A549 (cell line): ENCODE measurements at regions not wholly inside any gene's neighbourhood (a gene's known extent, or its start where the extent isn't known, plus 50 kb on each side); places are given as distances from the start of the nearest gene placed in this dataset.
A peak's percentile ranks its signal among the peaks of the same experiment; 100 is the strongest.

Source experiments
- ATAC-seq, 2 experiments: fragments of 200-7000 bp in 1 of 2; fragments of >200 bp in 1 of 2; cut with Nextera tagmentation in 1 of 2; cut with Tn5 transposase in 1 of 2; 3 replicates each; pipeline versions ENCODE4 v1.8.0 to v1.9.1; 2018 to 2020; ENCODE audit warnings: mild to moderate bottlenecking in 1 of 2, moderate library complexity in 1 of 2
- CTCF ChIA-PET: fragments of 300-600 bp; sonication (Branson Sonifier 250); formaldehyde crosslinking; extraction: SDS; loops from one replicate; lab custom pipeline; 2021; ENCODE audit warnings: antibody characterized with exemption, inconsistent platforms; lab: Yijun Ruan, JAX
- POLR2A ChIA-PET: fragments of 350-600 bp; formaldehyde crosslinking; extraction: SDS; loops from one replicate; lab custom pipeline; 2021; ENCODE audit warnings: antibody characterized with exemption, inconsistent platforms; lab: Yijun Ruan, JAX
- DNase-seq, 2 experiments: peaks; one replicate each; pipeline versions ENCODE4 v3.0.0 to v3.0.0-alpha.2; 2011 to 2016; ENCODE audit warnings: low read depth in 1 of 2, low spot score in 1 of 2
- FAIRE-seq: peaks from 2 replicates; lab custom pipeline; 2011; peaks lifted over from hg19 to GRCh38; lab: Jason Lieb, UNC
- H3K27ac ChIP-seq, 2 experiments: fragments of >200 bp; sonication (Bioruptor Twin); formaldehyde crosslinking; 3 replicates each; pipeline ENCODE4 v1.5.1; 2016 to 2017
- H3K4me1 ChIP-seq: fragments of >200 bp; sonication (Bioruptor Twin); formaldehyde crosslinking; 3 replicates; pipeline ENCODE4 v1.6.1; 2016
- H3K4me2 ChIP-seq: fragments of >200 bp; sonication (Bioruptor Twin); formaldehyde crosslinking; 3 replicates; pipeline ENCODE4 v1.6.1; 2016
- H3K4me3 ChIP-seq: fragments of >200 bp; sonication (Bioruptor Twin); formaldehyde crosslinking; 3 replicates; pipeline ENCODE4 v1.5.1; 2016
- H3K9me3 ChIP-seq: fragments of >200 bp; sonication (Bioruptor Twin); formaldehyde crosslinking; 3 replicates; pipeline ENCODE4 v1.6.1; 2016
- ATOH8 ChIP-seq: fragments of 250-450 bp; sonication (Bioruptor Pico); IDR thresholded peaks from 2 replicates; pipeline ENCODE4 v1.5.0; 2020; ENCODE audit warnings: low read depth, mild to moderate bottlenecking, moderate library complexity
- BHLHE40 ChIP-seq: IDR thresholded peaks from 2 replicates; pipeline ENCODE4 v1.6.1; 2012; ENCODE audit warnings: low read depth, low read length, inconsistent platforms
- CBX2 ChIP-seq: fragments of 200-600 bp; sonication (generic); IDR thresholded peaks from 2 replicates; pipeline ENCODE4 v1.6.1; 2016; ENCODE audit warnings: low read depth, mild to moderate bottlenecking, borderline replicate concordance
- CHD4 ChIP-seq: fragments of 200-600 bp; sonication (generic); IDR thresholded peaks from 2 replicates; pipeline ENCODE4 v1.6.1; 2016; ENCODE audit warnings: antibody characterized with exemption, mild to moderate bottlenecking, borderline replicate concordance
- E2F6 ChIP-seq: IDR thresholded peaks from 2 replicates; pipeline ENCODE4 v1.6.1; 2012; ENCODE audit warnings: low read depth, borderline replicate concordance
- EP300 ChIP-seq, 2 experiments: fragments of >200 bp; sonication (Bioruptor Twin); formaldehyde crosslinking; IDR thresholded peaks; 2 replicates in 1 of 2; 3 replicates in 1 of 2; pipeline ENCODE4 v1.6.1; 2016 to 2017
- GATA3 ChIP-seq: IDR thresholded peaks from 2 replicates; pipeline ENCODE4 v1.6.1; 2012; ENCODE audit warnings: borderline replicate concordance
- HOXB13 ChIP-seq: fragments of 250-450 bp; sonication (Bioruptor Pico); IDR thresholded peaks from 2 replicates; pipeline ENCODE4 v1.5.0; 2020; ENCODE audit warnings: low read depth, mild to moderate bottlenecking, moderate library complexity
- JUN ChIP-seq, 2 experiments: fragments of >200 bp; sonication (Bioruptor Twin); formaldehyde crosslinking; IDR thresholded peaks; 2 replicates in 1 of 2; 3 replicates in 1 of 2; pipeline ENCODE4 v1.6.1; 2016 to 2017
- MAFK ChIP-seq: fragments of 450-650 bp; IDR thresholded peaks from 2 replicates; pipeline ENCODE4 v1.6.1; 2014; ENCODE audit not compliant: partially characterized antibody
- MAZ ChIP-seq: fragments of 150-350 bp; IDR thresholded peaks from 2 replicates; pipeline ENCODE4 v1.6.1; 2014; ENCODE audit warnings: antibody characterized with exemption, low read depth, low read length, borderline replicate concordance
- NR3C1 ChIP-seq: fragments of >200 bp; sonication (Bioruptor Twin); formaldehyde crosslinking; IDR thresholded peaks from 3 replicates; pipeline ENCODE4 v1.6.1; 2017
- RARB ChIP-seq: fragments of 250-450 bp; sonication (Bioruptor Pico); IDR thresholded peaks from 2 replicates; pipeline ENCODE4 v1.8.0; 2021; ENCODE audit warnings: mild to moderate bottlenecking, moderate library complexity
- RNF2 ChIP-seq: fragments of 200-600 bp; sonication (generic); IDR thresholded peaks from 2 replicates; pipeline ENCODE4 v1.6.1; 2016; ENCODE audit warnings: low read depth, mild to moderate bottlenecking, antibody characterized with exemption, moderate library complexity, borderline replicate concordance
- TP53 ChIP-seq: fragments of 250-450 bp; sonication (Bioruptor Pico); IDR thresholded peaks from 2 replicates; pipeline ENCODE4 v1.5.0; 2021; ENCODE audit warnings: mild to moderate bottlenecking, moderate library complexity
- ZC3H11A ChIP-seq: fragments of 450-650 bp; IDR thresholded peaks from 2 replicates; pipeline ENCODE4 v1.6.1; 2014; ENCODE audit warnings: antibody characterized with exemption, mild to moderate bottlenecking
- ZFP36 ChIP-seq: fragments of 450-650 bp; IDR thresholded peaks from 2 replicates; pipeline ENCODE4 v1.6.1; 2014; ENCODE audit warnings: borderline replicate concordance; ENCODE audit not compliant: partially characterized antibody
- ZNF302 ChIP-seq: fragments of 250-450 bp; sonication (Bioruptor Pico); IDR thresholded peaks from 2 replicates; pipeline ENCODE4 v1.9.0; 2021; ENCODE audit warnings: inconsistent platforms, mild to moderate bottlenecking, moderate library complexity
- WGBS: methylation state at CpG from one replicate; pipeline ENCODE4 v1.1.6; 2017; ENCODE audit errors: missing lambda C conversion rate; 5-methylcytosine and 5-hydroxymethylcytosine counted together
- TF ChIP-seq, protein P1 (sequence below): fragments of >200 bp; sonication (Bioruptor Twin); formaldehyde crosslinking; IDR thresholded peaks from 3 replicates; pipeline ENCODE4 v1.5.1; 2016
- TF ChIP-seq, protein P2 (sequence below): fragments of 200-600 bp; sonication (generic); IDR thresholded peaks from 2 replicates; pipeline ENCODE4 v1.6.1; 2016; ENCODE audit warnings: antibody characterized with exemption, mild to moderate bottlenecking, moderate library complexity
- TF ChIP-seq, protein P3 (sequence below): IDR thresholded peaks from 2 replicates; pipeline ENCODE4 v1.6.1; 2012

- TF ChIP-seq MAFK (peak; percentile 32), GATA3 (no peak), ZC3H11A (no peak)
- ChIA-PET CTCF (no interaction called here), POLR2A (no interaction called here)
- FAIRE-seq (no peak), DNase-seq (no peak), ATAC-seq (no peak)
- H3K9me3 ChIP-seq, result no peaks in the 10 kb centered on the region; the same call in 2 of the 3 replicates
- 26% methylated on average over 4 of the region's 4 CpGs for WGBS
- no peaks in the 10 kb centered on the region for H3K4me1 ChIP-seq
- H3K27ac ChIP-seq, result no peak overlapping the region
- H3K4me3 ChIP-seq, result no peak overlapping the region
- no peak overlapping the region for H3K4me2 ChIP-seq
Measured at GRCh38 chr5:10898514-10898913, 137.5 kb upstream of the DAP start.

DNA sequence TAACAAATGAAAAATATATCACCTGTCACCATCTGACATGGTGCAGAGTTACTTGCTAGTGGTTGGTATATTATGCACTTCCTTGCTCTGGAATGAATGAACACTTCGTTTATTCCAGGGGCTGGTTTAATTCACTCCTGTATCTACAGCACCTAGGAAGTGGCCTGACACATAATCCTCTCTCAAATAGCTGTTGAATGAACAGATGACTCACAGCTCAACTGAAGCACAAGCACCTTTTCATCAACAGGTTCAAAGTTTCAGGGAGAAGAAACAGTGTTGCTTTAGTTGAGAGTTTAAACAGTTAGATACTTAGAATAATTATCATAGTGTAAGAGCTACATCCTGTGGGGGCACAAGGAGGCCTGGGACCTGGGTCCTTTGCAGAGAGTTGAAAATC, 135.0 kb upstream of the DAP start:
- ATAC-seq (no peak), FAIRE-seq (no peak)
- Histone ChIP-seq H3K27ac (no peak overlapping the region), H3K9me3 (no peaks in the 10 kb centered on the region)
- CTCF ChIA-PET, result interaction anchor here (0.8 kb wide), 1 partner anchor 15 kb away, joined by 3 read pairs; no protein-coding TSS in a partner anchor
- TF ChIP-seq TP53 (CRISPR knock-in tag) (no peak), RARB (CRISPR knock-in tag) (no peak), HOXB13 (CRISPR knock-in tag) (no peak), MAZ (no peak), ATOH8 (no peak), CHD4 (no peak), ZC3H11A (no peak), CBX2 (no peak), ZFP36 (no peak), RNF2 (no peak), JUN (IDR thresholded peaks at IDR 0.05) (no peak), EP300 (IDR thresholded peaks at IDR 0.05) (no peak), E2F6 (no peak), BHLHE40 (no peak), GATA3 (no peak), ZNF302 (no peak), NR3C1 (no peak)
- TF ChIP-seq, protein P1, sequence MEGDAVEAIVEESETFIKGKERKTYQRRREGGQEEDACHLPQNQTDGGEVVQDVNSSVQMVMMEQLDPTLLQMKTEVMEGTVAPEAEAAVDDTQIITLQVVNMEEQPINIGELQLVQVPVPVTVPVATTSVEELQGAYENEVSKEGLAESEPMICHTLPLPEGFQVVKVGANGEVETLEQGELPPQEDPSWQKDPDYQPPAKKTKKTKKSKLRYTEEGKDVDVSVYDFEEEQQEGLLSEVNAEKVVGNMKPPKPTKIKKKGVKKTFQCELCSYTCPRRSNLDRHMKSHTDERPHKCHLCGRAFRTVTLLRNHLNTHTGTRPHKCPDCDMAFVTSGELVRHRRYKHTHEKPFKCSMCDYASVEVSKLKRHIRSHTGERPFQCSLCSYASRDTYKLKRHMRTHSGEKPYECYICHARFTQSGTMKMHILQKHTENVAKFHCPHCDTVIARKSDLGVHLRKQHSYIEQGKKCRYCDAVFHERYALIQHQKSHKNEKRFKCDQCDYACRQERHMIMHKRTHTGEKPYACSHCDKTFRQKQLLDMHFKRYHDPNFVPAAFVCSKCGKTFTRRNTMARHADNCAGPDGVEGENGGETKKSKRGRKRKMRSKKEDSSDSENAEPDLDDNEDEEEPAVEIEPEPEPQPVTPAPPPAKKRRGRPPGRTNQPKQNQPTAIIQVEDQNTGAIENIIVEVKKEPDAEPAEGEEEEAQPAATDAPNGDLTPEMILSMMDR, result no peak
- TF ChIP-seq, protein P2, sequence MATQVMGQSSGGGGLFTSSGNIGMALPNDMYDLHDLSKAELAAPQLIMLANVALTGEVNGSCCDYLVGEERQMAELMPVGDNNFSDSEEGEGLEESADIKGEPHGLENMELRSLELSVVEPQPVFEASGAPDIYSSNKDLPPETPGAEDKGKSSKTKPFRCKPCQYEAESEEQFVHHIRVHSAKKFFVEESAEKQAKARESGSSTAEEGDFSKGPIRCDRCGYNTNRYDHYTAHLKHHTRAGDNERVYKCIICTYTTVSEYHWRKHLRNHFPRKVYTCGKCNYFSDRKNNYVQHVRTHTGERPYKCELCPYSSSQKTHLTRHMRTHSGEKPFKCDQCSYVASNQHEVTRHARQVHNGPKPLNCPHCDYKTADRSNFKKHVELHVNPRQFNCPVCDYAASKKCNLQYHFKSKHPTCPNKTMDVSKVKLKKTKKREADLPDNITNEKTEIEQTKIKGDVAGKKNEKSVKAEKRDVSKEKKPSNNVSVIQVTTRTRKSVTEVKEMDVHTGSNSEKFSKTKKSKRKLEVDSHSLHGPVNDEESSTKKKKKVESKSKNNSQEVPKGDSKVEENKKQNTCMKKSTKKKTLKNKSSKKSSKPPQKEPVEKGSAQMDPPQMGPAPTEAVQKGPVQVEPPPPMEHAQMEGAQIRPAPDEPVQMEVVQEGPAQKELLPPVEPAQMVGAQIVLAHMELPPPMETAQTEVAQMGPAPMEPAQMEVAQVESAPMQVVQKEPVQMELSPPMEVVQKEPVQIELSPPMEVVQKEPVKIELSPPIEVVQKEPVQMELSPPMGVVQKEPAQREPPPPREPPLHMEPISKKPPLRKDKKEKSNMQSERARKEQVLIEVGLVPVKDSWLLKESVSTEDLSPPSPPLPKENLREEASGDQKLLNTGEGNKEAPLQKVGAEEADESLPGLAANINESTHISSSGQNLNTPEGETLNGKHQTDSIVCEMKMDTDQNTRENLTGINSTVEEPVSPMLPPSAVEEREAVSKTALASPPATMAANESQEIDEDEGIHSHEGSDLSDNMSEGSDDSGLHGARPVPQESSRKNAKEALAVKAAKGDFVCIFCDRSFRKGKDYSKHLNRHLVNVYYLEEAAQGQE, result no peak
- TF ChIP-seq, protein P3, sequence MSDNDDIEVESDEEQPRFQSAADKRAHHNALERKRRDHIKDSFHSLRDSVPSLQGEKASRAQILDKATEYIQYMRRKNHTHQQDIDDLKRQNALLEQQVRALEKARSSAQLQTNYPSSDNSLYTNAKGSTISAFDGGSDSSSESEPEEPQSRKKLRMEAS, result no peak
- TF ChIP-seq, all 56 proteins: peak for 0
- no peak for DNase-seq
- Histone ChIP-seq H3K4me1 (no peaks in the 10 kb centered on the region), H3K4me3 (no peak overlapping the region), H3K4me2 (no peak overlapping the region)
- 6% methylated on average over 1 of the region's 1 CpG for WGBS
- POLR2A ChIA-PET, result no interaction called here
